ENCODE measurements at regions not wholly inside any gene's neighbourhood (a gene's known extent, or its start where the extent isn't known, plus 50 kb on each side); places are given as distances from the start of the nearest gene placed in this dataset.

DNA sequence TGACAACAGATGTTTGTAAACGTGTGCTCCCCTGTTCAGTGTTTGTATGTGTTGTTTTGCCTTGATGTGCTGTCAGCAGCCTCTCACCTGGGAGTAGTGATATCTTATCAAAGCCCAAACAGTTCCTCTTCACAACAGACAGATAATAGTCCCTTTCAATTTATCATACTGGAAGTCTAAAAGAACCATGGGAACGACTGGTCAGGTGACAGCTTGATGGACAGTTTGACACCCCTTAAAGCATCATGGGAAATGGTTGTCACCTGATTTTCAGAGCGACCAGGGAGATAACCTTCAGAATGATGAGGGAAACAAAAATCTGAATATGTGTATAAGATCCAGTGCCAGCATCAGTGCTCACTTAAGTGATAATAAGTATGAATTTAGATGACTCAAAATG, 146.3 kb upstream of the SOX2 start:
- Histone ChIP-seq H3K36me3 (ENCODE audit: control insufficient read depth, low read depth, low read length) (no peaks in the 10 kb centered on the region), H3K27me3 (ENCODE audit: control insufficient read depth, insufficient read depth, low read length) (no peaks in the 10 kb centered on the region), H3K9me3 (ENCODE audit: control insufficient read depth, low read depth, low read length) (no peaks in the 10 kb centered on the region), H3K27ac (ENCODE audit: low read length) (no peak overlapping the region), H3K4me1 (ENCODE audit: control insufficient read depth, low read depth, low read length) (peaks cover 4% of the 10 kb centered on the region), H3K9ac (ENCODE audit: low read length) (no peak overlapping the region), H3K4me3 (ENCODE audit: low read length) (no peak overlapping the region)

DNA sequence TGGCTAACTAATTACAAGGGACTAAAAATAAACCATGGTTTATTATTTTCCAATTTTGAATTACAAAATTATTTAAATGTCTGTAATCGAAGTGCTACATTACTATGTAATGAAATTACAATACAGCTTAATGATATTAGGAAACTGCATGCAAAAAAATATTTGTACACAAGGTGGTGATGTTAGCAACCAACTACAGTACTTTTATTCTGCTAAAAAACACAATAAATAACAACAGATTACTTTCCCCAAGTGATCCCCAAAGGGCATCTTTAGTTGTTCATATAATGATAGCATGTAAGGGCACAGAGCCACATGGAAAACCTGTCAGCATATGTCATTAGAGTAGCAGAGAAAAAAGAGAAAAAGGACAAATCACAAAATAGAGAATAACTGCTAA, 147.5 kb upstream of the SOX2 start:
- no peaks in the 10 kb centered on the region for H3K9me3 ChIP-seq (ENCODE audit: control insufficient read depth, low read depth, low read length)
- H3K27me3 ChIP-seq (ENCODE audit: control insufficient read depth, insufficient read depth, low read length) = no peaks in the 10 kb centered on the region

DNA sequence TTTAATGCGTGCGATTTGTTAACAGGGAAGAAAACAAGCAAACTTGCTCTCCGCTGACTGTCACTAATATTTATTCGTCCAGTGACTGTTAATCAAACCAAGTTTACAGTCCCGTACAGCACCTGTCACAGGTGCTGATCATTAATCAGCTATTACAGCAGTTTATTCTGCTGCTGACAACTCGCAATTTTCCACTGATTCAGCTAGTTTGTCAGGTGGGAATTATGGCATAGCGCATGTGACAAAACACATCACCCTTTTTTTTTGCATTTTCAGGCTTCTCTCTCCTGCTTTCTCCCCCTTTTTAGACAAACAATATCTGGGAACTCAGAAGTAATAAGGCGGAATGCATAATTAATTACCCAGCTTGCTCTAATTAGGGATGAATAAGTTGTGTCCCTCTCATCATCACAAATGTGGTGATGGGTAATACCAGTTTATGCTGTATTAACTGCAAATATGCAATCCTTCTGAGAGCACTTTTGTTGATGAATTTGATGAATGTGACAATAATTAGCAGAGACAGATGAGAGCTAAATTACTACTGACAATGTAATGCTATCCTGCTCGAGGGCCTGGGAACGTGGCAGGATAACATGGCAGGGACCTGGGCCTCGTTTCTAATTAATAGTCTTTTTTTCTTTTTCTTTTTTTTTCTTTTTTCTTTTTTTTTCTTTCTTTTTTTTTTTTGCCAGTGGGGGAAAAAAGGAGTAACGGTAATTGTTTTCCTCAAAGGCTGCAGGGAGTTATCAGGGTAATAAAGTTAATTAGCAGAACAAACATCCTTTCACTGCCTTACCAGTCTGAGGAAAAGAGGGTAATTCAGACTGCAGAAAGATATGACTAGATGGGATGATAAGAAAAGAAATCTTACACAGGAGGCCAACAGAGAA, 150.3 kb upstream of the SOX2 start:
- Histone ChIP-seq H3K4me1 (ENCODE audit: control insufficient read depth, low read depth, low read length) (peaks cover 4% of the 10 kb centered on the region), H3K4me3 (ENCODE audit: low read length) (no peak overlapping the region), H3K27me3 (ENCODE audit: control insufficient read depth, insufficient read depth, low read length) (no peaks in the 10 kb centered on the region), H3K27ac (ENCODE audit: low read length) (no peak overlapping the region), H3K9ac (ENCODE audit: low read length) (no peak overlapping the region), H3K36me3 (ENCODE audit: control insufficient read depth, low read depth, low read length) (no peaks in the 10 kb centered on the region), H3K9me3 (ENCODE audit: control insufficient read depth, low read depth, low read length) (no peaks in the 10 kb centered on the region)

More for the DNA sequence above, 147.5 kb upstream of the SOX2 start:
- Histone ChIP-seq H3K36me3 (ENCODE audit: control insufficient read depth, low read depth, low read length) (no peaks in the 10 kb centered on the region), H3K4me1 (ENCODE audit: control insufficient read depth, low read depth, low read length) (peaks cover 4% of the 10 kb centered on the region), H3K4me3 (ENCODE audit: low read length) (no peak overlapping the region), H3K27ac (ENCODE audit: low read length) (no peak overlapping the region), H3K9ac (ENCODE audit: low read length) (no peak overlapping the region)

DNA sequence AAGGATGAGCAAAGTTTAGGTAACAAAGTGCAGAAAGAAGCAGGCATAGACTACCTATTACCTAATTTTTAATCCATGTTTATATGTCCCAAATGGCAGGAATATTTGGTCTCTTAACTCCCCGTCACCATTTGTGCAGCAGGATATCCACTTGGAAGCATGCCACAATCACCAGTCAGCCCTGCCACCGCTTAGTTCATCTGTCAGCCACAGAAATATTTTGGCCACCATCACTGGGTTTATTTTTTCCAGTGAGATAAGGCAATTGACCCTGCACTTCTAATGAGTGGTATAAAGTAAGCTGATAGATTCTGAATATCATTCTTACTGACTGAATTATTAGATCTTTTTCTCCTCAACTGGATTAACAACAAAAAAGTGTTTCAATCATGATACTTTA, 152.9 kb upstream of the SOX2 start:
- Histone ChIP-seq H3K4me3 (ENCODE audit: low read length) (no peak overlapping the region), H3K9ac (ENCODE audit: low read length) (no peak overlapping the region), H3K27ac (ENCODE audit: low read length) (no peak overlapping the region)

DNA sequence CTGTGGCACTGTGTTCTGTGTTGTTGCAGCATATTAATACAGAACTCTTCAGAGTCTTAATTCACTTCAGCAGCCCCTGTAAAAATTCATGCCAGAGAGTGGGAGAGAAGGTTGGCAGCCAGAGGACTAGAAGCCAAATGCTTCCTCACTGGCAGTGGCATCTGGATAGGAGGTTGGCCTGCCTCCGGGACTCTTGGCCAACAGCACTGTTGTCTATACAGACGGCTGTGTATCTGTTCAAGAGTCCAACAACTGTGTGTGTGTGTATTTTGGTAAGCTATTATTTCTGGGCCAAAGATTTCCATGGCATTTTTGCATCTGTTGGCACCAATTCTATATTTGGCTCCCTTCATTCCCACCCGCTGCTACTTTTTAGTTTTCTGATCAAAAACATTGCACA, 156.0 kb upstream of the SOX2 start:
- Histone ChIP-seq H3K4me1 (ENCODE audit: control insufficient read depth, low read depth, low read length) (no peaks in the 10 kb centered on the region), H3K27ac (ENCODE audit: low read length) (no peak overlapping the region), H3K36me3 (ENCODE audit: control insufficient read depth, low read depth, low read length) (no peaks in the 10 kb centered on the region), H3K9ac (ENCODE audit: low read length) (no peak overlapping the region), H3K27me3 (ENCODE audit: control insufficient read depth, insufficient read depth, low read length) (no peaks in the 10 kb centered on the region), H3K9me3 (ENCODE audit: control insufficient read depth, low read depth, low read length) (no peaks in the 10 kb centered on the region), H3K4me3 (ENCODE audit: low read length) (no peak overlapping the region)

More for the DNA sequence above, 152.9 kb upstream of the SOX2 start:
- no peaks in the 10 kb centered on the region for H3K27me3 ChIP-seq (ENCODE audit: control insufficient read depth, insufficient read depth, low read length)
- H3K9me3 ChIP-seq (ENCODE audit: control insufficient read depth, low read depth, low read length) = no peaks in the 10 kb centered on the region
- H3K4me1 ChIP-seq (ENCODE audit: control insufficient read depth, low read depth, low read length) = peaks cover 4% of the 10 kb centered on the region
- no peaks in the 10 kb centered on the region for H3K36me3 ChIP-seq (ENCODE audit: control insufficient read depth, low read depth, low read length)

DNA sequence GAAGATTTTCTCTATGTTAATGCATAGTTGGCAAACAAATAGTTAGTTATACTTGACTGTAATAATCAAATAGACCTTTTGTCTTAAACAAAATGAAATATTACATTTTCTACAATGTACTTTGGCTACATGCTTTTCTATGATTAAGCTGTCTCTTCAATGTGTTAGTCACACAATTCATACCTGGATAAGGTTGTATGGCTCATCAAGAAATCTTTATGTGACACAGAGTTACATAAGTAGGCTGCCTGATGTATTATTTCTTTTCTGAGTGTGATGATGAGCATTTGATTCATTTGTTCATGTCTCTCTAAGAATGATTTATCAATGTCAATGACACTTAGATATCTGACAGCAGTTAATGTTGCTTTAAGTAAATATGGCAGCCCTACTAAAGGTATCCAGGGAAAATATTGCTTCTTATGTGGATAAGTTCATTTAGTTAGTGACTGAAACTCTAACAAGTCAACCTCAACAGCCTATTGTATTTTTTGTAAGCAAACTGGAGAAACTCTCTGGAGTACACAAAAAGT, 157.4 kb upstream of the SOX2 start:
- H3K36me3 ChIP-seq (ENCODE audit: control insufficient read depth, low read depth, low read length) = no peaks in the 10 kb centered on the region
- no peak overlapping the region for H3K9ac ChIP-seq (ENCODE audit: low read length)
- H3K27me3 ChIP-seq (ENCODE audit: control insufficient read depth, insufficient read depth, low read length) = no peaks in the 10 kb centered on the region
- no peak overlapping the region for H3K4me3 ChIP-seq (ENCODE audit: low read length)
- no peak overlapping the region for H3K27ac ChIP-seq (ENCODE audit: low read length)
- H3K4me1 ChIP-seq (ENCODE audit: control insufficient read depth, low read depth, low read length) = no peaks in the 10 kb centered on the region
- no peaks in the 10 kb centered on the region for H3K9me3 ChIP-seq (ENCODE audit: control insufficient read depth, low read depth, low read length)

DNA sequence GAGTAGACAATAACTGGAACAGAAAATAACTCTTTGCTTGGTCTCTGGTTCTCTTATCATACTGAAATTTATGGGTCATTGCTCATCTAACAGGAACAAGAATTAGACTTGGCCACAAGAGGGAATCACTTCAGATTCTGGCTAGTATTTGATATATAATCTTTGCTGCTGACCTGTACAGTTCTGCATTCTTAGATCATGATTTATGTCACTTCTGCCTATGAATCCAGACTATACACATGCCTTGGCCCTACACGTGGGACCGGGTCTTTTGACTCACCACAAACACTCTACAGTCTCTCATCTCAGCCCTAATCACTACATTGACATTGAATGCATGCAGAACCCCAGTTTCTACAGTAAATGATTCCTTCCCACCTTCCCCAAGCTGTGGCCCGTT, 162.5 kb upstream of the SOX2 start:
- H3K9ac ChIP-seq (ENCODE audit: low read length) = no peak overlapping the region
- H3K27ac ChIP-seq (ENCODE audit: low read length) = no peak overlapping the region
- no peaks in the 10 kb centered on the region for H3K27me3 ChIP-seq (ENCODE audit: control insufficient read depth, insufficient read depth, low read length)
- H3K4me3 ChIP-seq (ENCODE audit: low read length) = no peak overlapping the region
- H3K9me3 ChIP-seq (ENCODE audit: control insufficient read depth, low read depth, low read length) = no peaks in the 10 kb centered on the region
- H3K4me1 ChIP-seq (ENCODE audit: control insufficient read depth, low read depth, low read length) = no peaks in the 10 kb centered on the region
- H3K36me3 ChIP-seq (ENCODE audit: control insufficient read depth, low read depth, low read length) = no peaks in the 10 kb centered on the region

DNA sequence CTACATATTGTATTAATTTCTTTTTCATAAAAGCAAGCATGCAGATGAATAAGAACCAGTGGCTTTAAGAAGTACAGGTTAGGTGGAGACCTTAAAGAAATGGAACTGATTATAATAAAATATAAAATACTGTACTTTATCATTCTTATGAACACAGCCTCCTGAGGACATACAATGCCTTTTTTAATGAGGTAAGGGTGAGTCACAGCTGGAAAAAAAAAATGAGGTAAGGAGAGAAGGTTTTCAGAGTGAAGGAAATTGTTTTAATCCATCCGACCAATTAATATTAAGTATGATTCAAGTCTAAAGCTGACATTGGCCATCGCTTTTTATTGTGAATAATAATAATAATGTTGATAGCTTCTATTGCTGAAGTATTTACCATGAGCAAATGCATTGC, 170.3 kb upstream of the SOX2 start:
- Histone ChIP-seq H3K9me3 (ENCODE audit: control insufficient read depth, low read depth, low read length) (no peaks in the 10 kb centered on the region), H3K4me1 (ENCODE audit: control insufficient read depth, low read depth, low read length) (no peaks in the 10 kb centered on the region), H3K9ac (ENCODE audit: low read length) (no peak overlapping the region), H3K4me3 (ENCODE audit: low read length) (no peak overlapping the region), H3K27ac (ENCODE audit: low read length) (no peak overlapping the region), H3K36me3 (ENCODE audit: control insufficient read depth, low read depth, low read length) (no peaks in the 10 kb centered on the region), H3K27me3 (ENCODE audit: control insufficient read depth, insufficient read depth, low read length) (no peaks in the 10 kb centered on the region)

DNA sequence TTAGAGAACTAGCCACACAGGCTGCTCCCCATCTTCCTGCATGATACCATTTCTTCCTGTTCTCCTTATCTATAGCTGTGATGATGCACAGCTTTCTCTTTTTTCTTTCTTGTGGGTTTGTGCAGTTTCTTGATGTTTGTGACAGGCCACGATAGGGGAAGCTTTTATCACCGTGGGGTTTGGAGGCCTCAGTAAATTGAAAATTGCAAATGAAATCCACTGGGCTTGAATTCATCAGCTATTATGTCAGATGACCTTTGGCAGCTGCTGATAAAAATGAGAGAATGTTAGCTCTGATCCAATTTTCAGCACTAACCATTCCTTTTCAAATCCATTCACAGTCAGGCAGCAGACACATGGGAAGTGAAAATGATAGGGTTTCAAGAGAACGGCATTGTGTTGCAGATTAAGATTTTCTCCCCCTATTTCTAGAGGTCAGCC, 176.9 kb upstream of the SOX2 start:
- H3K27me3 ChIP-seq (ENCODE audit: control insufficient read depth, insufficient read depth, low read length) = no peaks in the 10 kb centered on the region
- H3K4me3 ChIP-seq (ENCODE audit: low read length) = no peak overlapping the region
- no peaks in the 10 kb centered on the region for H3K36me3 ChIP-seq (ENCODE audit: control insufficient read depth, low read depth, low read length)
- H3K4me1 ChIP-seq (ENCODE audit: control insufficient read depth, low read depth, low read length) = peaks cover 19% of the 10 kb centered on the region
- H3K9ac ChIP-seq (ENCODE audit: low read length) = no peak overlapping the region
- H3K27ac ChIP-seq (ENCODE audit: low read length) = no peak overlapping the region
- no peaks in the 10 kb centered on the region for H3K9me3 ChIP-seq (ENCODE audit: control insufficient read depth, low read depth, low read length)

DNA sequence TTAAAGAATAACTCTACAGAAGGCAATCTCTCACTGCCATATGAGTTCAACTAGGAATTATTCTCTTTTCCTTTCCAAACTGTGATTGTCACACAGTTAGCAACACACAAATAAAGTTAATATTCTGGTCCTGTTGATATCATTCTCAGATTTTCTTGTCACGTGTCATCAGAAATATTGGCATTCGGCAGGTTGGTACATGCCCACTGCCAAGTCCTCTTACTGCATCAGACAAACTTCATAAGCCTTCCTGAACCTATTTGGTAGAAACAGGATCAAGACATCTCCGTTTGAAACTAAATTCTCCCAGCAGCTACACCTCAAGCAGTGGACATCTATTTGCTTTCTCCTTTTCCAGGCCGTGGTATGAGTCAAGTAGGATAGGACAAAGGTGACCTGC, 177.9 kb upstream of the SOX2 start:
- H3K27ac ChIP-seq (ENCODE audit: low read length) = no peak overlapping the region
- H3K4me3 ChIP-seq (ENCODE audit: low read length) = no peak overlapping the region
- no peaks in the 10 kb centered on the region for H3K27me3 ChIP-seq (ENCODE audit: control insufficient read depth, insufficient read depth, low read length)
- no peak overlapping the region for H3K9ac ChIP-seq (ENCODE audit: low read length)
- no peaks in the 10 kb centered on the region for H3K9me3 ChIP-seq (ENCODE audit: control insufficient read depth, low read depth, low read length)
- H3K36me3 ChIP-seq (ENCODE audit: control insufficient read depth, low read depth, low read length) = no peaks in the 10 kb centered on the region
- peaks cover 19% of the 10 kb centered on the region for H3K4me1 ChIP-seq (ENCODE audit: control insufficient read depth, low read depth, low read length)

DNA sequence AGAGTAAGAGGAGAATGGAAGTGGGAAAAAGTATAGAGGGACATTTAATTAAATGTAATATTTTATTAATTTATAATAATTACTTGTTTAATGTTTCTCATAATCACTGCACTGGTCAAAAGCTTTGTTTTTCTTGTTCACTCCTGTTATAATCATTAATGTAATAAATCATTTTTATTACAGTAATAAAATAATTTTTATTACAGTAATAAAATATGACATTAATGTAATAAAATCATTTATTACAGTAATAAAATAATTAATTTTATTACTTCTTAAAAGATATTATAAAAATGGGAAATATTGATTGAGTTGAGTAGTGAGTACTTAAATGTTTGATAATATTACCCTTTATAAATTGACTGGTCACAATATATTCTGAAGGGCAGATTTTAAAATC, 181.1 kb upstream of the SOX2 start:
- Histone ChIP-seq H3K9me3 (ENCODE audit: control insufficient read depth, low read depth, low read length) (no peaks in the 10 kb centered on the region), H3K4me1 (ENCODE audit: control insufficient read depth, low read depth, low read length) (peaks cover 19% of the 10 kb centered on the region), H3K36me3 (ENCODE audit: control insufficient read depth, low read depth, low read length) (no peaks in the 10 kb centered on the region), H3K9ac (ENCODE audit: low read length) (no peak overlapping the region), H3K27me3 (ENCODE audit: control insufficient read depth, insufficient read depth, low read length) (no peaks in the 10 kb centered on the region), H3K4me3 (ENCODE audit: low read length) (no peak overlapping the region), H3K27ac (ENCODE audit: low read length) (no peak overlapping the region)

DNA sequence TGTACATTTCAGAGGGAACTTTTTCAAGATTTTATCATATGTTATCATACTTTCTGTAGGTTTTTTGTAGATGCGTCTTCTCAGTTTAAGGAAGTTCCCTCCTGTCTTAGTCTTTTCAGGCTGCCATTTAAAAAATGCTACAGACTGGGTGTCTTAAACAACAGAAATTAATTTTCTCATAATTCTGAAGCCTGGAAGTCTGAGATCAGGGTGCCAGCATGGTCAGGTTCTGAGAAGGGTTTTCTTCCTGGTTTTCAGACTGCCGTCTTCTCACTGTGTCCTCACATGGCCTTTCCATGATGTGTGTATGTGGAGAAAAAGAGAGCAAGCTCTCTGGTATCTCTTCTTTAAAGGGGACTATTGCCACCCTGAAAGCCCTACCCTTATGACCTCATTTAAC, 189.9 kb upstream of the SOX2 start:
- Histone ChIP-seq H3K27ac (ENCODE audit: low read length) (no peak overlapping the region), H3K36me3 (ENCODE audit: control insufficient read depth, low read depth, low read length) (no peaks in the 10 kb centered on the region), H3K4me3 (ENCODE audit: low read length) (no peak overlapping the region), H3K4me1 (ENCODE audit: control insufficient read depth, low read depth, low read length) (no peaks in the 10 kb centered on the region), H3K9me3 (ENCODE audit: control insufficient read depth, low read depth, low read length) (no peaks in the 10 kb centered on the region), H3K27me3 (ENCODE audit: control insufficient read depth, insufficient read depth, low read length) (no peaks in the 10 kb centered on the region), H3K9ac (ENCODE audit: low read length) (no peak overlapping the region)

Data from iPS-18a (cell line).